ENCODE measurements at regions not wholly inside any gene's neighbourhood (a gene's known extent, or its start where the extent isn't known, plus 50 kb on each side); places are given as distances from the start of the nearest gene placed in this dataset.

GRCh38 chr18:76233876-76234675 is 261.0 kb downstream of the ZNF516 start:
- Mint-ChIP-seq H3K4me1 (ENCODE audit: low read depth) (peaks cover 8% of the 10 kb centered on the region), H3K36me3 (ENCODE audit: insufficient read depth in 2 of 2) (peaks cover 0 to 3% of the 10 kb centered on the region in 2 donors), H3K27me3 (ENCODE audit: low read depth) (peaks cover 29% of the 10 kb centered on the region), H3K4me3 (no peak overlapping the region), H3K9me3 (peaks cover 8 to 10% of the 10 kb centered on the region in 2 donors), H3K27ac (no peak overlapping the region)
- ATAC-seq (replicated peaks in 1 of 2) (no peak), DNase-seq (no peak)

GRCh38 chr18:76233406-76233805 is 261.6 kb downstream of the ZNF516 start:
- Mint-ChIP-seq H3K4me3 (no peak overlapping the region), H3K27ac (no peak overlapping the region), H3K27me3 (ENCODE audit: low read depth) (peaks cover 29% of the 10 kb centered on the region), H3K9me3 (peaks cover 5 to 8% of the 10 kb centered on the region in 2 donors), H3K4me1 (ENCODE audit: low read depth) (peaks cover 8% of the 10 kb centered on the region), H3K36me3 (ENCODE audit: insufficient read depth in 2 of 2) (peaks cover 0 to 3% of the 10 kb centered on the region in 2 donors)
- ATAC-seq (replicated peaks in 1 of 2) (no peak), DNase-seq (no peak)

GRCh38 chr18:76232779-76233178 is 262.3 kb downstream of the ZNF516 start:
- DNase-seq (no peak), ATAC-seq (replicated peaks in 1 of 2) (no peak)
- Mint-ChIP-seq H3K27ac (no peak overlapping the region), H3K36me3 (ENCODE audit: insufficient read depth in 2 of 2) (peaks cover 0 to 2% of the 10 kb centered on the region in 2 donors), H3K4me1 (ENCODE audit: low read depth) (peaks cover 8% of the 10 kb centered on the region), H3K27me3 (ENCODE audit: low read depth) (peaks cover 29% of the 10 kb centered on the region), H3K9me3 (peaks cover 2 to 4% of the 10 kb centered on the region in 2 donors), H3K4me3 (no peak overlapping the region)

GRCh38 chr18:76232010-76232409 is 263.0 kb downstream of the ZNF516 start:
- peak; percentile 57 to 61 for ATAC-seq (replicated peaks in 1 of 2)
- H3K36me3 Mint-ChIP-seq (ENCODE audit: insufficient read depth in 2 of 2) = no peaks in the 10 kb centered on the region
- no peaks in the 10 kb centered on the region for H3K9me3 Mint-ChIP-seq
- no peak for DNase-seq
- peaks cover 8% of the 10 kb centered on the region for H3K4me1 Mint-ChIP-seq (ENCODE audit: low read depth)
- no peak overlapping the region for H3K27ac Mint-ChIP-seq
- peaks cover 29% of the 10 kb centered on the region for H3K27me3 Mint-ChIP-seq (ENCODE audit: low read depth)
- H3K4me3 Mint-ChIP-seq = peak overlapping the region in 1 of 2 donors; percentile 6

- no peaks in the 10 kb centered on the region for H3K36me3 Mint-ChIP-seq (ENCODE audit: insufficient read depth in 2 of 2)
- no peaks in the 10 kb centered on the region for H3K9me3 Mint-ChIP-seq
- no peak overlapping the region for H3K27ac Mint-ChIP-seq
- ATAC-seq (replicated peaks in 1 of 2) = no peak
- peaks cover 8% of the 10 kb centered on the region for H3K4me1 Mint-ChIP-seq (ENCODE audit: low read depth)
- peaks cover 29% of the 10 kb centered on the region for H3K27me3 Mint-ChIP-seq (ENCODE audit: low read depth)
- no peak for DNase-seq
- H3K4me3 Mint-ChIP-seq = no peak overlapping the region
These were observed 263.6 kb downstream of the ZNF516 start for GRCh38 chr18:76231402-76231801.

- H3K27ac Mint-ChIP-seq = no peak overlapping the region
- ATAC-seq (replicated peaks in 1 of 2) = no peak
- no peaks in the 10 kb centered on the region for H3K36me3 Mint-ChIP-seq (ENCODE audit: insufficient read depth in 2 of 2)
- no peak for DNase-seq
- no peaks in the 10 kb centered on the region for H3K9me3 Mint-ChIP-seq
- H3K27me3 Mint-ChIP-seq (ENCODE audit: low read depth) = peaks cover 25% of the 10 kb centered on the region
- H3K4me3 Mint-ChIP-seq = no peak overlapping the region
- H3K4me1 Mint-ChIP-seq (ENCODE audit: low read depth) = peaks cover 8% of the 10 kb centered on the region
These were observed 264.3 kb downstream of the ZNF516 start for GRCh38 chr18:76230791-76231190.

GRCh38 chr18:76228716-76229115 is 266.3 kb downstream of the ZNF516 start:
- Mint-ChIP-seq H3K4me1 (ENCODE audit: low read depth) (peaks cover 8% of the 10 kb centered on the region), H3K27me3 (ENCODE audit: low read depth) (peaks cover 14% of the 10 kb centered on the region), H3K9me3 (no peaks in the 10 kb centered on the region), H3K4me3 (no peak overlapping the region), H3K36me3 (ENCODE audit: insufficient read depth in 2 of 2) (no peaks in the 10 kb centered on the region), H3K27ac (no peak overlapping the region)
- DNase-seq = no peak
- ATAC-seq (replicated peaks in 1 of 2) = no peak

GRCh38 chr18:76227759-76228158 is 267.3 kb downstream of the ZNF516 start:
- no peaks in the 10 kb centered on the region for H3K9me3 Mint-ChIP-seq
- H3K4me3 Mint-ChIP-seq = no peak overlapping the region
- no peak overlapping the region for H3K27ac Mint-ChIP-seq
- H3K27me3 Mint-ChIP-seq (ENCODE audit: low read depth) = peaks cover 14% of the 10 kb centered on the region
- DNase-seq (no peak), ATAC-seq (replicated peaks in 1 of 2) (no peak)
- H3K36me3 Mint-ChIP-seq (ENCODE audit: insufficient read depth in 2 of 2) = no peaks in the 10 kb centered on the region
- peaks cover 8% of the 10 kb centered on the region for H3K4me1 Mint-ChIP-seq (ENCODE audit: low read depth)

- H3K36me3 Mint-ChIP-seq (ENCODE audit: insufficient read depth in 2 of 2) = no peaks in the 10 kb centered on the region
- DNase-seq (no peak), ATAC-seq (replicated peaks in 1 of 2) (no peak)
- H3K9me3 Mint-ChIP-seq = no peaks in the 10 kb centered on the region
- H3K4me1 Mint-ChIP-seq (ENCODE audit: low read depth) = no peaks in the 10 kb centered on the region
- no peak overlapping the region for H3K4me3 Mint-ChIP-seq
- H3K27me3 Mint-ChIP-seq (ENCODE audit: low read depth) = no peaks in the 10 kb centered on the region
- no peak overlapping the region for H3K27ac Mint-ChIP-seq
These were observed 271.6 kb downstream of the ZNF516 start for GRCh38 chr18:76223403-76223802.

- Mint-ChIP-seq H3K27me3 (ENCODE audit: low read depth) (no peaks in the 10 kb centered on the region), H3K4me1 (ENCODE audit: low read depth) (peaks cover under 1% of the 10 kb centered on the region), H3K4me3 (no peak overlapping the region), H3K27ac (no peak overlapping the region), H3K9me3 (no peaks in the 10 kb centered on the region), H3K36me3 (ENCODE audit: insufficient read depth in 2 of 2) (no peaks in the 10 kb centered on the region)
- no peak for ATAC-seq (replicated peaks in 1 of 2)
- no peak for DNase-seq
These were observed 276.0 kb downstream of the ZNF516 start for GRCh38 chr18:76219023-76219422.

- no peak for ATAC-seq (replicated peaks in 1 of 2)
- Mint-ChIP-seq H3K4me1 (ENCODE audit: low read depth) (peaks cover 23% of the 10 kb centered on the region), H3K36me3 (ENCODE audit: insufficient read depth in 2 of 2) (no peaks in the 10 kb centered on the region), H3K27me3 (ENCODE audit: low read depth) (peaks cover 14% of the 10 kb centered on the region), H3K4me3 (no peak overlapping the region), H3K9me3 (no peaks in the 10 kb centered on the region), H3K27ac (no peak overlapping the region)
- DNase-seq = no peak
These were observed 278.9 kb downstream of the ZNF516 start for GRCh38 chr18:76216096-76216495.

GRCh38 chr18:76213991-76214390 is 281.1 kb downstream of the ZNF516 start:
- no peak overlapping the region for H3K27ac Mint-ChIP-seq
- H3K27me3 Mint-ChIP-seq (ENCODE audit: low read depth) = peaks cover 15% of the 10 kb centered on the region
- peaks cover 41% of the 10 kb centered on the region for H3K4me1 Mint-ChIP-seq (ENCODE audit: low read depth)
- DNase-seq = no peak
- no peaks in the 10 kb centered on the region for H3K9me3 Mint-ChIP-seq
- H3K36me3 Mint-ChIP-seq (ENCODE audit: insufficient read depth in 2 of 2) = no peaks in the 10 kb centered on the region
- H3K4me3 Mint-ChIP-seq = no peak overlapping the region
- no peak for ATAC-seq (replicated peaks in 1 of 2)

GRCh38 chr18:76212960-76213359 is 282.1 kb downstream of the ZNF516 start:
- H3K36me3 Mint-ChIP-seq (ENCODE audit: insufficient read depth in 2 of 2) = no peaks in the 10 kb centered on the region
- no peak overlapping the region for H3K27ac Mint-ChIP-seq
- no peaks in the 10 kb centered on the region for H3K9me3 Mint-ChIP-seq
- ATAC-seq (replicated peaks in 1 of 2) (no peak), DNase-seq (no peak)
- H3K4me3 Mint-ChIP-seq = no peak overlapping the region
- peaks cover 19% of the 10 kb centered on the region for H3K27me3 Mint-ChIP-seq (ENCODE audit: low read depth)
- peaks cover 49% of the 10 kb centered on the region for H3K4me1 Mint-ChIP-seq (ENCODE audit: low read depth)

GRCh38 chr18:76209597-76209996 is 285.4 kb downstream of the ZNF516 start:
- H3K9me3 Mint-ChIP-seq = no peaks in the 10 kb centered on the region
- DNase-seq (peak; percentile 42 to 49), ATAC-seq (replicated peaks in 1 of 2) (peak; percentile 90 to 92)
- peak overlapping the region; percentile 60 to 61 for H3K4me3 Mint-ChIP-seq
- peaks cover 56% of the 10 kb centered on the region for H3K4me1 Mint-ChIP-seq (ENCODE audit: low read depth)
- peaks cover 52% of the 10 kb centered on the region for H3K27me3 Mint-ChIP-seq (ENCODE audit: low read depth)
- no peaks in the 10 kb centered on the region for H3K36me3 Mint-ChIP-seq (ENCODE audit: insufficient read depth in 2 of 2)
- peak overlapping the region; percentile 58 for H3K27ac Mint-ChIP-seq
